AG09309 (cell line): ENCODE measurements at regions not wholly inside any gene's neighbourhood (a gene's known extent, or its start where the extent isn't known, plus 50 kb on each side); places are given as distances from the start of the nearest gene placed in this dataset.

Experiments used
- DNase-seq: peaks from one replicate; pipeline ENCODE4 v3.0.0-alpha.2; 2010; ENCODE audit warnings: low read depth
- H3K4me3 ChIP-seq: 2 replicates; pipeline ENCODE4 v1.5.1; 2011; ENCODE audit warnings: mild to moderate bottlenecking, low read depth, low read length, moderate library complexity; ENCODE audit not compliant: control insufficient read depth
- CTCF ChIP-seq: IDR thresholded peaks from 2 replicates; pipeline ENCODE4 v1.5.1; 2011; ENCODE audit warnings: mild to moderate bottlenecking, low read depth, low read length, inconsistent platforms; ENCODE audit not compliant: insufficient read depth, control insufficient read depth; ENCODE audit errors: missing control alignments

- no peak overlapping the region for H3K4me3 ChIP-seq
- no peak for DNase-seq
- TF ChIP-seq CTCF, result no peak
These were observed 414.6 kb downstream of the LRRIQ3 start for GRCh38 chr1:73783352-73783751.

GRCh38 chr1:73782901-73783300 lies 415.1 kb downstream of the LRRIQ3 start:
- H3K4me3 ChIP-seq, result no peak overlapping the region
- TF ChIP-seq CTCF, result no peak
- DNase-seq, result no peak

- DNase-seq, result no peak
- H3K4me3 ChIP-seq, result no peak overlapping the region
- TF ChIP-seq CTCF, result no peak
These were observed 416.7 kb downstream of the LRRIQ3 start for GRCh38 chr1:73781251-73781650.

GRCh38 chr1:73778471-73778870 lies 419.5 kb downstream of the LRRIQ3 start:
- TF ChIP-seq CTCF, result no peak
- no peak for DNase-seq
- H3K4me3 ChIP-seq, result no peak overlapping the region

- no peak for TF ChIP-seq CTCF
- DNase-seq, result no peak
- no peak overlapping the region for H3K4me3 ChIP-seq
These were observed 422.1 kb downstream of the LRRIQ3 start for GRCh38 chr1:73775896-73776295.

- no peak overlapping the region for H3K4me3 ChIP-seq
- DNase-seq, result no peak
- TF ChIP-seq CTCF, result no peak
These were observed 425.0 kb downstream of the LRRIQ3 start for GRCh38 chr1:73772941-73773340.

- TF ChIP-seq CTCF, result no peak
- no peak for DNase-seq
- H3K4me3 ChIP-seq, result no peak overlapping the region
These were observed 426.6 kb downstream of the LRRIQ3 start for GRCh38 chr1:73771396-73771795.
